Pancreas (tissue), 10 donors: ENCODE measurements at regions not wholly inside any gene's neighbourhood (a gene's known extent, or its start where the extent isn't known, plus 50 kb on each side); places are given as distances from the start of the nearest gene placed in this dataset.
"Not testable (repeated sequence)": the region's sequence is repeated elsewhere in the genome, so short reads cannot be mapped to it uniquely, and the experiment has no call there.

ENCODE experiments used
- ATAC-seq, 4 donors: fragments of 200-7000 bp; cut with Tn5 transposase; one replicate each; pipeline versions ENCODE4 v1.8.0 to v1.9.1; 2020; ENCODE audit warnings: mild to moderate bottlenecking in 4 of 4, moderate library complexity in 4 of 4
- DNase-seq, 6 donors: peaks; one replicate each; pipeline ENCODE4 v3.0.0-alpha.2; 2020
- FAIRE-seq: peaks from 2 replicates; lab custom pipeline; 2012; peaks lifted over from hg19 to GRCh38; lab: Jason Lieb, UNC
- H3K27ac ChIP-seq, 4 donors: fragments of 200-600 bp; sonication (generic); 1 replicate in 3 of 4; 2 replicates in 1 of 4; pipeline versions ENCODE4 v1.5.0 to v1.8.0; 2020
- H3K27me3 ChIP-seq, 4 donors: fragments of 200-600 bp; one replicate each; pipeline ENCODE4 v1.8.0; 2021
- H3K36me3 ChIP-seq, 3 donors: fragments of 200-600 bp; sonication (generic) in 1 of 3; one replicate each; pipeline versions ENCODE4 v1.5.0 to v1.8.0; 2020 to 2021
- H3K4me1 ChIP-seq, 3 donors: fragments of 200-600 bp; one replicate each; pipeline ENCODE4 v1.8.0; 2021
- H3K4me3 ChIP-seq, 4 donors: fragments of 200-600 bp; sonication (generic) in 2 of 4; one replicate each; pipeline versions ENCODE4 v1.5.0 to v1.8.0; 2020 to 2021
- H3K9me3 ChIP-seq, 4 donors: fragments of 200-600 bp; one replicate each; pipeline ENCODE4 v1.8.0; 2021
- CTCF ChIP-seq, 4 donors: fragments of 200-600 bp; sonication (generic) in 3 of 4; IDR thresholded peaks; one replicate each; pipeline versions ENCODE4 v1.5.0 to v1.8.0; 2021; ENCODE audit warnings: antibody characterized with exemption in 4 of 4
- WGBS, 2 donors: extraction: QIAGEN DNeasy Blood & Tissue Kit; methylation state at CpG; one replicate each; pipeline ENCODE4 v1.1.7; 2013; 5-methylcytosine and 5-hydroxymethylcytosine counted together
- intact Hi-C, 3 donors: fragments of 100-400 bp; cut with DNase I; formaldehyde crosslinking; loops; one replicate each; pipeline versions ENCODE4 v1.11.1 to v1.14.2; 2022
- donor health status: healthy with polysubstance abuse.
- donor health status: DM: no; HTN: no; CAD: no; lungs with moderate emphysema.
- donor health status: DM: no; HTN: no; CAD: no.
- donor health status: control.
- donor health status: control.
- donor health status: Bipolar disorder and iron deficiency.
- donor health status: DM: yes; HTN: yes; CAD: no.
- donor health status: DM: no; HTN: no; CAD: no.
- donor health status: DM: no; HTN: no; CAD: no.
- donor health status: DM: yes; HTN: yes; CAD: no.

DNA sequence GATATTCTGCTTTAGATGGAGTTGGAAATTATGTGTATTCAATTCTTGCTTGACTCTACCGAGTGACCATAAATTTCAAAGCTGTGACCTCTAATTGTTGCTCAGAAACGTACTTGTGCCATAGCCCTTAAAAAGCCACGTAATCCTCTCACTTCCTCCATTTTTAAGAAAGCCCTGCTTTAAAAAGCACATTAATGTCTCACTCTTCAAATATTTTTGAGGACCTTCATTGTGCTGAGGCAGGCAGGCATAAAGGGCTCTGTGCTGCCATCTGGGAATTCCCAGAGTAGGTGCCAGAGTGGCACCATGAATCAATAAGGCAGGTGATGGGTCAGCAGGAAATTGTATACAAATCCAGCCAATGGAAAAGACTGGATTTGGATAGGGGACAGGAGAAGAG, 97.7 kb upstream of the FAM204A start:
- no peak overlapping the region for H3K4me3 ChIP-seq
- peaks cover 0 to 4% (median 0%) of the 10 kb centered on the region in 4 donors for H3K27me3 ChIP-seq
- 52 to 66% methylated on average over 3 of the region's 3 CpGs for WGBS, 2 donors
- no peaks in the 10 kb centered on the region for H3K36me3 ChIP-seq
- ATAC-seq (no peak), DNase-seq (no peak), FAIRE-seq (no peak)
- no peaks in the 10 kb centered on the region for H3K4me1 ChIP-seq
- H3K27ac ChIP-seq, result no peak overlapping the region
- no peaks in the 10 kb centered on the region for H3K9me3 ChIP-seq
- intact Hi-C loops, result no loop called here
- TF ChIP-seq CTCF (IDR thresholded peaks at IDR 0.05), result no peak

- no peak for TF ChIP-seq CTCF (IDR thresholded peaks at IDR 0.05)
- intact Hi-C loops, result no loop called here
- DNase-seq, result no peak
These were observed 94.6 kb upstream of the FAM204A start for GRCh38 chr10:118436742-118437141.

DNA sequence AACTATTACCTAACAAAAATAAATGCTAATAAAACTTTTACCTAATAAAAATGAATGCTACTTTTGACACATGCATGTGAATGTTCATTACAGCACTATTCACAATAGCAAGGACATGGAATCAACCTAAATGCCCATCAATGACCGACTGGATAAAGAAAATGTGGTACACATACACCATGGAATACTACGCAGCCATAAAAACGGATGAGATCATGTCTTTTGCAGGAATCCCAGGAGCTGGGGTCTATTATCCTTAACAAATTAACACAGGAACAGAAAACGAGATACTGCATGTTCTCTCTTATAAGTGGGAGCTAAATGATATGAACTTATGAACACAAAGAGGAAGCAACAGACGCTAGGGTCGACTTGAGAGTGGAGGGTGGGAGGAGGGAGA, 88.1 kb upstream of the FAM204A start:
- intact Hi-C loops, result no loop called here
- FAIRE-seq (no peak), DNase-seq (no peak), ATAC-seq (no peak)
- Histone ChIP-seq H3K9me3 (no peaks in the 10 kb centered on the region), H3K36me3 (no peaks in the 10 kb centered on the region), H3K4me3 (no peak overlapping the region), H3K27ac (no peak overlapping the region), H3K4me1 (no peaks in the 10 kb centered on the region), H3K27me3 (no peaks in the 10 kb centered on the region)
- 76 to 82% methylated on average over 6 of the region's 6 CpGs for WGBS, 2 donors
- no peak for TF ChIP-seq CTCF (IDR thresholded peaks at IDR 0.05)

More at GRCh38 chr10:118436742-118437141, 94.6 kb upstream of the FAM204A start:
- no peak for ATAC-seq
- FAIRE-seq, result no peak
- 48 to 51% methylated on average over 1 of the region's 1 CpG for WGBS, 2 donors
- Histone ChIP-seq H3K27me3 (peaks cover 0 to 4% (median 0%) of the 10 kb centered on the region in 4 donors), H3K4me1 (no peaks in the 10 kb centered on the region), H3K36me3 (no peaks in the 10 kb centered on the region), H3K27ac (no peak overlapping the region), H3K9me3 (no peaks in the 10 kb centered on the region), H3K4me3 (no peak overlapping the region)

- 14 to 16% methylated on average over 15 of the region's 15 CpGs for WGBS, 2 donors
- Histone ChIP-seq H3K27ac (no peak overlapping the region), H3K27me3 (peaks cover 0 to 5% (median 2%) of the 10 kb centered on the region in 4 donors), H3K36me3 (no peaks in the 10 kb centered on the region), H3K4me1 (no peaks in the 10 kb centered on the region), H3K9me3 (no peaks in the 10 kb centered on the region), H3K4me3 (no peak overlapping the region)
- intact Hi-C loops, result no loop called here
- peak; percentile 50 to 72 (median 60) for TF ChIP-seq CTCF (IDR thresholded peaks at IDR 0.05)
- peak; percentile 59 to 86 (median 76) for DNase-seq
- ATAC-seq, result peak; percentile 85 to 98 (median 92)
- FAIRE-seq, result no peak
These were observed 81.8 kb upstream of the FAM204A start for GRCh38 chr10:118423800-118424442.

GRCh38 chr10:118422241-118422640, 80.1 kb upstream of the FAM204A start:
- intact Hi-C loops, result no loop called here
- DNase-seq (no peak), FAIRE-seq (no peak), ATAC-seq (no peak)
- WGBS, 2 donors, result 66 to 72% methylated on average over 7 of the region's 7 CpGs
- Histone ChIP-seq H3K4me1 (no peaks in the 10 kb centered on the region), H3K9me3 (no peaks in the 10 kb centered on the region), H3K36me3 (no peaks in the 10 kb centered on the region), H3K27me3 (peaks cover 0 to 5% (median 2%) of the 10 kb centered on the region in 4 donors), H3K27ac (no peak overlapping the region), H3K4me3 (no peak overlapping the region)
- TF ChIP-seq CTCF (IDR thresholded peaks at IDR 0.05), result no peak

- H3K4me3 ChIP-seq, H3K27me3 ChIP-seq, H3K9me3 ChIP-seq, DNase-seq, H3K4me1 ChIP-seq, H3K36me3 ChIP-seq, intact Hi-C loops, FAIRE-seq, ATAC-seq, H3K27ac ChIP-seq: not testable (repeated sequence)
- WGBS, 2 donors, result 83 to 87% methylated on average over 2 of the region's 2 CpGs
These were observed 77.9 kb upstream of the FAM204A start for GRCh38 chr10:118420049-118420448.
